Cardiac muscle cell (in vitro differentiated cells and primary cell): ENCODE measurements at regions not wholly inside any gene's neighbourhood (a gene's known extent, or its start where the extent isn't known, plus 50 kb on each side); places are given as distances from the start of the nearest gene placed in this dataset.
"Not testable (repeated sequence)": the region's sequence is repeated elsewhere in the genome, so short reads cannot be mapped to it uniquely, and the experiment has no call there.

Experiments used
- DNase-seq, 2 donors: peaks; one replicate each; pipeline versions ENCODE4 v3.0.0 to v3.0.0-alpha.2; 2010 to 2017; ENCODE audit warnings: low read depth in 1 of 2, low spot score in 1 of 2
- H3K27ac ChIP-seq: fragments of 200-600 bp; sonication (generic); 2 replicates; pipeline ENCODE4 v1.5.1; 2016
- H3K27me3 ChIP-seq: fragments of 200-600 bp; sonication (generic); 2 replicates; pipeline ENCODE4 v1.6.0; 2016; ENCODE audit warnings: control low read depth
- H3K36me3 ChIP-seq: fragments of 200-600 bp; sonication (generic); 2 replicates; pipeline ENCODE4 v1.5.1; 2016; ENCODE audit warnings: control low read depth
- H3K4me1 ChIP-seq: fragments of 200-600 bp; sonication (generic); 2 replicates; pipeline ENCODE4 v1.8.1; 2017; ENCODE audit warnings: low read depth, mild to moderate bottlenecking, mixed run types
- H3K4me3 ChIP-seq: fragments of 200-600 bp; sonication (generic); 2 replicates; pipeline ENCODE4 v1.5.1; 2016; ENCODE audit warnings: mild to moderate bottlenecking
- H3K9me3 ChIP-seq: fragments of 200-600 bp; sonication (generic); 2 replicates; pipeline ENCODE4 v1.5.1; 2017; ENCODE audit warnings: low read depth, mild to moderate bottlenecking, control low read depth
- CTCF ChIP-seq: IDR thresholded peaks from 2 replicates; pipeline ENCODE4 v1.5.1; 2012; ENCODE audit warnings: low read depth, mild to moderate bottlenecking, low read length

GRCh38 chrX:55356609-55357008 is 91.9 kb upstream of the PAGE3 start:
- Histone ChIP-seq H3K27ac (no peak overlapping the region), H3K36me3 (no peaks in the 10 kb centered on the region), H3K4me1 (no peaks in the 10 kb centered on the region), H3K27me3 (no peaks in the 10 kb centered on the region), H3K4me3 (no peak overlapping the region), H3K9me3 (no peaks in the 10 kb centered on the region)
- DNase-seq = no peak
- no peak for TF ChIP-seq CTCF

GRCh38 chrX:55357236-55357635 is 92.5 kb upstream of the PAGE3 start:
- Histone ChIP-seq H3K27ac (no peak overlapping the region), H3K4me3 (no peak overlapping the region), H3K27me3 (no peaks in the 10 kb centered on the region), H3K9me3 (no peaks in the 10 kb centered on the region), H3K36me3 (no peaks in the 10 kb centered on the region), H3K4me1 (no peaks in the 10 kb centered on the region)
- TF ChIP-seq CTCF = no peak
- DNase-seq = no peak

- H3K36me3 ChIP-seq = no peaks in the 10 kb centered on the region
- no peaks in the 10 kb centered on the region for H3K9me3 ChIP-seq
- no peak overlapping the region for H3K27ac ChIP-seq
Measured at GRCh38 chrX:55379396-55379795, 72.5 kb upstream of the MAGEH1 start.

GRCh38 chrX:55389376-55389775 is 62.6 kb upstream of the MAGEH1 start:
- no peak for TF ChIP-seq CTCF
- H3K4me3 ChIP-seq = no peak overlapping the region
- no peak for DNase-seq
- no peaks in the 10 kb centered on the region for H3K9me3 ChIP-seq
- no peaks in the 10 kb centered on the region for H3K4me1 ChIP-seq
- no peaks in the 10 kb centered on the region for H3K36me3 ChIP-seq
- H3K27ac ChIP-seq = no peak overlapping the region
- H3K27me3 ChIP-seq = no peaks in the 10 kb centered on the region

More at GRCh38 chrX:55379396-55379795, 72.5 kb upstream of the MAGEH1 start:
- no peak for DNase-seq
- H3K27me3 ChIP-seq = no peaks in the 10 kb centered on the region
- no peak for TF ChIP-seq CTCF
- H3K4me3 ChIP-seq = no peak overlapping the region
- no peaks in the 10 kb centered on the region for H3K4me1 ChIP-seq

GRCh38 chrX:55396836-55397235 is 55.1 kb upstream of the MAGEH1 start:
- not testable (repeated sequence) for H3K4me3 ChIP-seq, DNase-seq, H3K27me3 ChIP-seq, H3K4me1 ChIP-seq, H3K36me3 ChIP-seq, H3K27ac ChIP-seq, H3K9me3 ChIP-seq
